ENCODE measurements at regions not wholly inside any gene's neighbourhood (a gene's known extent, or its start where the extent isn't known, plus 50 kb on each side); places are given as distances from the start of the nearest gene placed in this dataset.
"Not testable (repeated sequence)": the region's sequence is repeated elsewhere in the genome, so short reads cannot be mapped to it uniquely, and the experiment has no call there.

GRCh38 chr5:63555874-63556273, 406.4 kb downstream of the HTR1A start:
- no peak for DNase-seq

DNA sequence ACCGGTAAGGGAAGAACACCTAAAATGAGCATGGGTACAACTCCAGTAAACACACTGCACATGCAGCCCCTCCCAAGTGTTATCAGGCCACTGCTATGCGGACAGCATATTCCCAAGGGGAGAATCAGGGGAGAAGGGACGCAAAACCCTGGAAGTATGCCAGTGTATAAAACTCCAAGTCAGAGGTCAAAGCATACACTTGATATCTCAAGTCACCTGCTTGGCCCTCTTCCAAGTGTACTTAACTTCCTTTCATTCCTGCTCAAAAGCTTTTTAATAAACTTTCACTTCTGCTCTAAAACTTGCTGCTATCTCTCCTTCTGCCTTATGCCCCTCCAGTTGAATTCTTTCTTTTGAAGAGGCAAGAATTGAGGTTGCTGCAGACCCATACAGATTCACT, 408.1 kb downstream of the HTR1A start:
- no peak for DNase-seq

DNA sequence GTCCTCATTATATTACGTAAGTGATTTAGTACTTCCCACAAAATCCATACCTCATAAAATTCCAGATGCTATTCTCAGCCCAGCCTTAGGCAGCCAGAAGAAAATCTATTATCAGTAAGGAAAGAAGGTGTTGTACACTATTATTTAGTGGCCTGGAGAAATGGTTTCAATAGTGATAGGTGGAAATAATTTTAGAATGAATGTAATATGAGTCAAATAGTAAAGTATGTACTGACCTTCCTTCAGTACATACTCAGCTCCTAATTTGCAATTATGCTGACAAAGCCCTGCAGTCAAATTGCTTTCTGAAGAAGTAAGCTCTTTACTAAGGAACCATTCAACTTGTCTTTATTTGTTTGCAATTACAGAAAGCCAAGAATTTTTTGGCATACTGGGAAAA, 409.2 kb downstream of the HTR1A start:
- DNase-seq: no peak

GRCh38 chr5:63535840-63536602, 426.2 kb downstream of the HTR1A start:
- no peak for DNase-seq

DNA sequence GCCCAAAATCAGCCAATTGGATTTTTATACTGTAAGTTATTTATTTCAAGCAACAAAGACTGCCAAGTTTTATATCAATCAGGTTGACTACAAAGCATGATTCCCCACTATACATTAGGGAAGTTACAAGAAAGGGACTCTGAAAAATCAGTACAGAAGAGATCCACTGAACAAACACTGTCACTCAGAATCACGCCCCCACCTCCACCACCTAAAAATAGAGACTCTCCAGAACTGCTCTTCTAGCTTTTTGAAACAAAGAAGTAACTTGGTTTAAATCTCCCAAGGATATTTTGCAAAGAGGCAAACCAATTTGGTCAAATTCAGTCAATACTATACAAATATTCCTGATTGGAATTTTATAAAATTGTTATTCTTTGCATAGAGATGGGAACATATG, 438.0 kb downstream of the HTR1A start:
- DNase-seq: no peak

GRCh38 chr5:63516006-63516405, 446.2 kb downstream of the HTR1A start:
- no peak for DNase-seq

GRCh38 chr5:63500242-63500641, 462.0 kb downstream of the HTR1A start:
- no peak for DNase-seq

- DNase-seq: no peak
Observed at GRCh38 chr5:63495225-63495624, 467.0 kb downstream of the HTR1A start.

DNA sequence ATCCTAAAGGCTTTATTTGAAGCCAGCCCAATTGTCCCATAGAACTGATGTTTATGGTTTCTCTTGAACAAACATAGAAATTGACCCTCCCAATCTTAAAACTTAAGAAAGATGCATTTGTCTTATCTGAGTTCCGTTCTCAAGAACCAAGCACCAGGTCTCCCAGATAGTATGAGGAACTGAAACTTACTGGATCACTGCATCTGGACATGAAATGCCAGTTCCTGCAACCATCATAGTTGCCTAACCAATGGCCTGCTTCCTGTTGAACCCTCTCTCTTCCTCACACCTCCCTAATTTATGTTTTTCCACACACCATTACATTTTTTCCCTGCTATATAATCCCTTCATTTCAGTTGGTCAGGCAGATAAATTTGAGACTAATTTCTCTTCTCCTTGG, 478.9 kb downstream of the HTR1A start:
- DNase-seq: no peak

- DNase-seq: no peak
Observed at GRCh38 chr5:63473335-63473967, 488.8 kb downstream of the HTR1A start.

DNA sequence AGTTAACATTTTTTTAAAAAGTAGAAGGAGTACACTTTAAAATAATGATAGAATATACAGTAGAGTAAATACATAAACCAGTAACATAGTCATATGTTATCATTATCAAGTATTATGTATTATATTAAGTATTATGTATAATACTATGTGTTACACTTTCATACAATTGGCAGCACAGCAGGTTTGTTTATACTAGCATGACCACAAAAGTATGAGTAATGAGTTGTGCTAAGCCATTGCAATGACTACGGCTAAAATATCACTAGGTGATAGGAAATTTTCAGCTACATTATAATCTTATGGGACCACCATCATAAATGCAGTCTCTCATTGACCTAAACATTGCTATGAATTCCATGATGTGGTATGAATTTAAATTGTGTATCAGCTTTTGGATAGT, 506.0 kb downstream of the HTR1A start:
- no peak for DNase-seq

- no peak for DNase-seq
Observed at GRCh38 chr5:63451188-63451587, 511.1 kb downstream of the HTR1A start.

DNA sequence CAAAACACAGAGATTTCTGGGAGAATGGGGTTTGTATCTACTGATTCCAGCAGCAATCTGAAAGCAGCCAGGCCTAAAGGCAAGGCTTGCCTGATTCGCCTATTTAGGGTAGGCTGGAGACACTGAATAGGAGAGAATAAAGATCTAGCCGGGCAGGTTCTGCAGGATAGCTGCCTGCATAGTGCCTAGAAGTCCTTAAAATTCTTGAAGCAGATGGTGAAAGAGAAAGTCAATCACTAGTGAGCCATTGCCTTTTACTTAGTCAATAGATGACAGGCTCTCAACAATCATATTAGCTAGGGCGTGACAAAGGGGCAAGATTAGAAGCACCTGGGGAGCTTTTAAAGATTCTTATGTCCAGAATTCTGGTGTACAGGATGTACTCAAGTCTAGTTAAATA, 522.7 kb downstream of the HTR1A start:
- DNase-seq: no peak

- DNase-seq: no peak
Observed at GRCh38 chr5:63409737-63410136, 552.5 kb downstream of the HTR1A start.

DNA sequence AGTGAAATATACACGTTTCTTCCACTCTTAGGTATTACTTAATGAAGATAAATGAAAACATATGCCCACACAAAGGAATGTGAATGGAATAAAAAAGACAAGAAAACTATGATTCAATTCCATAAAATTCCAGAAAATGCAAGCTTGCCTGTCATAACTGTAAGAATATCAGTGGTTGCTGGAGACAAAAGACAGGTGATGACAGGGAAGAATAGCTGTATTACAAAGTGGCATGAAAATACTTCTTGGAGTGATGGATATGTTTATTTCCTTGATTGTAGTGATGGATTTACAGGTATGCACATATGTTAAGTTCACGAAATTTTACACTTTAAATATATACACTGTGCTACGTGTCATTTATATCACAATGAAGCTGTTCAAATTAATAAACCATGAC, 553.3 kb downstream of the HTR1A start:
- no peak for DNase-seq

GRCh38 chr5:63401436-63402046, 560.7 kb downstream of the HTR1A start:
- peak; percentile 51 for DNase-seq

DNA sequence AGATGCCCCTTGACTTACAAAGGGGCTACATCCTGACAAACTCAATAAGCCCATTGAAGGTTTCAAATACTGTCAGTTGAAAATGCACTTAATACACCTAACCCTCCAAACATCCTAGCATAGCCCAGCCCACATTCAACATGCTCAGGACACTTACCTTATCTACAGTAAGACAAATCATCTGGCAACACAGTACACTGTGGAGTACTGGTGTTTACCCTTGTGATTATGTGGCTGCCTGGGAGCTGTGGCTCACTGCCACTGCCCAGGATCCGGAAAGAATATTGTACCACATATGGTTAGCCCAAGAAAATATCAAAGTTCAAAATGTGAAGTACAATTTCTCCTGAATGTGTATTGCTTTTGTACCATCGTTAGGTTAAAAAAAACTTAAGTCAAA, 562.2 kb downstream of the HTR1A start:
- DNase-seq: no peak

DNA sequence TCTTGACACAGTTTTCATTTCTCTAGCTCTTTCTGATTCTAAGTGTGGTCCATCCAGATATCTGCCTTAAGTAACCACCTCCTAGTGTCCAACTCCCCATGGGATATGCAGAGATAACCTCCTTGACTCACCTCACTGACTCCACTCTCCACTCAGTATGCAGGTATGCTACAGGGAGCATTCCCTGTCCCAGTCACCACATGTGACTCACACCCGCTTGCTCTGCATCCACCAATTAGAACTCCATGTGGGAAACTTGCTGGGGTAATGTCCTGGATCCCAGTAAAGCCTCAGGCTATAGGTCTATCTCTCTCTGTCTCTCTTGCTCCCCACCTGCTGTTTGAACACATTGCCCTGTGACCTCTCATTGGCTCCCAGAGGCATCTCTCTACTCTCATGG, 563.9 kb downstream of the HTR1A start:
- DNase-seq: no peak

DNA sequence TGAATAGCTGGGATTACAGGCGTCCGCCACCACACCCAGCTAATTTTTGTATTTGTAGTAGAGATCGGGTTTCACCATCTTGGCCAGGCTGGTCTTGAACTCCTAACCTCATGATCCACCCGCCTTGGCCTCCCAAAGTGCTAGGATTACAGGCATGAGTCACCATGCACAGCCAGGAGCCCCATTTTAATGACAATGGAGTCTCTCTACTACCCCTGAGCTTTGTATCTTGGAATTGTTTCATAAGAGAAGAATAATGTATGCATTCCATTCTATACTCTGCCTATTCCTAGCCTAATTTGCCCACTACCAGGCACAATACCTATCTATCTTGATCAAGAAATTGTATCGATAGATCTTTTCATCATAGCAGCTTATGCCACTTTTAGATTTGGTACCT, 574.1 kb downstream of the HTR1A start:
- not testable (repeated sequence) for DNase-seq

- no peak for DNase-seq
Observed at GRCh38 chr5:63375851-63376250, 586.4 kb downstream of the HTR1A start.

DNA sequence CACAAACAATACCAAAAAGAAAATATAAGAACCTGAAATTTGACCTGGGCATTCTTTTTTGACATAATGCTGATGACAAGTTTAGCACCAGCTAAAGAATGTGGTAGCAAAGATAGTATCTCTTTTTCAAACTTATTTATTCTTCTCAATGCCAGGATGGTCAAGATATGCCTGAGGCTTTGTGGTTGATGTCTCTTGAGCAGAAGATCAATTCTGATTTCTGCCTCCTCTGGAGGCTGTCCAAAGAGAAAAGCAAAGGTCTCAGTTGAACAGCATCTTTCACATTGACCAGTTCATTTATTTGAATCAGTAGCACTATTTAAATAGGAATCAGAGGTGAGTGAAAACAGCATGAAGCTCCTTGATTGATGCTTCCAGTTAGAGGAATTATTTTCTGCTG, 588.2 kb downstream of the HTR1A start:
- no peak for DNase-seq

DNA sequence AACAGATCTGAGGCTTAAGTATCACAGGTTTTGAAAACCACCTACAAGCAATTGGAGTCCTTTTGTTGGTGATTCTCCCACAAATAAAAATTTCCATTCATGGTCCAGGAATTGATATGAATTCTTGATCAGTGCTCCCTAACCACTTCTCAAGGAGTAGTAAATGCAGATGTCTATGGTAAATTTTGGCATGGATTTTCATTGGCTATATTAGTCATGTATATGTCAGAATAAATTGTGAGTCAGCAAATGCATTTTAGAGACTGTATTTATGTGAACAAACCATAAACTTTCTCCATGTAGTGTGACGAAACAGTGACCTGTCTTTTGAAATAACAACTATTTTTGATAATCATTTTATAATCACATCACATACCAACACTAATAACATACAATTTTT, 611.1 kb downstream of the HTR1A start:
- no peak for DNase-seq

DNA sequence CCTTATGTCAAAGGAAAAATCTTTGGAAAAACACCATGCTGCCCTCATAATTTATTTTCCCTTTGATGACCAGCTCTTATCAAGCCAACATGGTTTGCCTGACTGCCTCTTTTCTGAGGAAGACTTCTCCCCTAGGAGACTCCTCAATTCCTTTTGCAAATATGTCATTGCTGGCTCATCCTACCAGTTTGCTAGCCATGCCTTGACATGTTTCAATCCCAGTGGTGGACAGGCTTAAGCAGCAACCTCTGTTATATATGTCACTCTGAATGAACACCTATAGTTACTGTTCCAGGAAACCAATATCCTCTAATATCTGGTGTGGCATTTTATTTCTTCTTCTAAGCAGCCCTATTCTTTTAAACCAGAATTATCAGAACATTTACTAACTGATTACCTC, 615.8 kb downstream of the HTR1A start:
- no peak for DNase-seq

- DNase-seq: no peak
Observed at GRCh38 chr5:63341442-63341841, 620.8 kb downstream of the HTR1A start.

Data from left kidney (tissue), 1 donor.